SK-N-MC (cell line): ENCODE measurements at regions not wholly inside any gene's neighbourhood (a gene's known extent, or its start where the extent isn't known, plus 50 kb on each side); places are given as distances from the start of the nearest gene placed in this dataset.

Experiments used
- EZH2 ChIP-seq: fragments of 200-600 bp; sonication (generic); IDR thresholded peaks from one replicate; pipeline ENCODE4 v1.6.1; 2017; ENCODE audit warnings: antibody characterized with exemption
- FOXP2 ChIP-seq: optimal IDR thresholded peaks from 2 replicates; pipeline ENCODE3; 2011; ENCODE audit warnings: mild to moderate bottlenecking, moderate library complexity; ENCODE audit not compliant: insufficient read depth; ENCODE audit errors: extremely low read length, control extremely low read depth
- POLR2AphosphoS5 ChIP-seq: IDR thresholded peaks from 2 replicates; pipeline ENCODE4 v1.6.1; 2012; ENCODE audit warnings: mild to moderate bottlenecking, low read depth, low read length, borderline replicate concordance

DNA sequence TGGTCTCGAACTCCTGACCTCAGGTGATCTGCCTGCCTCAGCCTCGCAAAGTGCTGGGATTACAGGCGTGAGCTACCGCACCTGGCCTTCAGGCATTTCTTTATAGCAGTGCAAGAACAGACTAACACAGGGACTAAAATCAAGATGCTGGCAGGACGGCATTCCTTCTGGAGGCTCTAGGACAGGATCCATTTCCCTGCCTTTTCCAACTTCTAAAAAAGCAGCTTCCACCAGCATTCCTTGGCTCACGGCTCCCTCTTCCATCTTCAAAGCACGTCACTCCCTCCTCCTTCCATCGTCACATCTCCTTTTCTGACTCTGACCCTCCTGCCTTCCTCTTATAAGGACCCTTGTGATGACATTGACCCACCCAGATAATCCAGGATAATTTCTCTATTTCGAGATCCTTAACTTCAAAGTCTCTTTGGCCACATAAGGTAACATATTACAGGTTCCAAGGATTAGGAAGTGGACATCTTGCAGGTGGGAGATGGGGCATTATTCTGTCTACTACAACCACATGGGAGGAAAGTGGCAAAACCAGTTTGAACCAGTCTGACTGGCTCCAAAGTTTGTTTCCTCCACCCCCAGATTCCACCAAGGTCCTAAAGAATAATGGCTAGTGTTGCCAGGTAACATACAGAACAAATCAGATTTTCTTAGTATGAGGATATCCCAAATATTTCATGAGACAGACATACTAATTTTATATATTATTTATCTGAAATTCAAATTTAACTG lies 172.5 kb downstream of the MN1 start:
- TF ChIP-seq EZH2, result no peak
- TF ChIP-seq POLR2AphosphoS5, result no peak
- no peak for TF ChIP-seq FOXP2
